ENCODE measurements at regions not wholly inside any gene's neighbourhood (a gene's known extent, or its start where the extent isn't known, plus 50 kb on each side); places are given as distances from the start of the nearest gene placed in this dataset.

DNA sequence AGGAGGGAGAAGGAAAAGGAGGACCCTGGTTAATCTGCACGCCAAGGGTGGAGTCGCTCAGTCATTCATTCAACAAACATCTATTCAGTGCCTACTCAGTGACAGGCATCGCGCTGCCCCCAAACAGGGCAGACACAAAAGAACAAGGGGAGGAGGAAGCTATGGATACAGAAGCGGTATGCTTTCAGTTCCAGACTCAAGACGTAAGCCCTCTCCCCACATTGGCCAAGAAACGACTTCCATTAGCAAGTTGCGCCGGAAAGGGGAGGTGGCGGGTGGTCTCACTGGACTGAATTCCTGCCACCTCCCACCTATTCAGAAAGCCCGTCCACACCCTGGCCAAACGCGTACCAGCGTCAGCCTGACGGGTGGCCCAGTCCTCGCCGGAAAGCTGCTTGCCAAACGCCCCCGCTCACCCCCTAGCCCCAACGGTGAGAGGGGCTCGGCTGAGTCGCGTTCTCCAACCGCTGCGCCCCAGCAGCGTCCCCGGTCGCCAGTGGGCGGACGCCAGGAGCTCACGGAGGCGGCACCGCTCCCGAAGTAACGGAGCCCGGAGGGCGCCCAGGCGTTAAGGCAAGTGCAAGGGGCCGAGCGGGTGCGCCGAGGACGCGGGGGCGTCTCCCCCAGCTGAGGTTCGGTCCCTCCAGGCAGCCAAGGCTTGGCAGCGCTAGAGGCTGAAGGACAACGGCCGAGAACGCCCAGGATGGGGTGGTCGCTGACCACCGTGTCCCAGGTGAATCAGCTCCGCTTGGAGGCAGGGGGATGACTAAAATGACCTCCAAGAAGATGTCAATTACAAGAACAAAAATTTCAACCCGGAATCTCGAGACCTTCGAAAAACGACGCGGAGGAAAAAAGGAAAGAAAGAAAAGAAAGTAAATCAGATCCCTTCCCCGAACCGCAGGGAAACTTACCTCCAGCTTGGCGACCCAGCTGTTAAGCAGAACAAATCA is 470.7 kb downstream of the SOX9 start:
- TF ChIP-seq, protein P1, sequence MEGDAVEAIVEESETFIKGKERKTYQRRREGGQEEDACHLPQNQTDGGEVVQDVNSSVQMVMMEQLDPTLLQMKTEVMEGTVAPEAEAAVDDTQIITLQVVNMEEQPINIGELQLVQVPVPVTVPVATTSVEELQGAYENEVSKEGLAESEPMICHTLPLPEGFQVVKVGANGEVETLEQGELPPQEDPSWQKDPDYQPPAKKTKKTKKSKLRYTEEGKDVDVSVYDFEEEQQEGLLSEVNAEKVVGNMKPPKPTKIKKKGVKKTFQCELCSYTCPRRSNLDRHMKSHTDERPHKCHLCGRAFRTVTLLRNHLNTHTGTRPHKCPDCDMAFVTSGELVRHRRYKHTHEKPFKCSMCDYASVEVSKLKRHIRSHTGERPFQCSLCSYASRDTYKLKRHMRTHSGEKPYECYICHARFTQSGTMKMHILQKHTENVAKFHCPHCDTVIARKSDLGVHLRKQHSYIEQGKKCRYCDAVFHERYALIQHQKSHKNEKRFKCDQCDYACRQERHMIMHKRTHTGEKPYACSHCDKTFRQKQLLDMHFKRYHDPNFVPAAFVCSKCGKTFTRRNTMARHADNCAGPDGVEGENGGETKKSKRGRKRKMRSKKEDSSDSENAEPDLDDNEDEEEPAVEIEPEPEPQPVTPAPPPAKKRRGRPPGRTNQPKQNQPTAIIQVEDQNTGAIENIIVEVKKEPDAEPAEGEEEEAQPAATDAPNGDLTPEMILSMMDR (IDR thresholded peaks at IDR 0.05; ENCODE audit: extremely low read depth in 1 of 2, insufficient read depth in 1 of 2, low read depth in 1 of 2, low read length in 2 of 2) = no peak
- no peak for TF ChIP-seq JUN (IDR thresholded peaks at IDR 0.05; ENCODE audit: borderline replicate concordance, insufficient read depth, insufficient read length, low read depth)
